SKM-1 treated with dmso at 0.1 percent for 144 hours (cell line): ENCODE measurements at regions not wholly inside any gene's neighbourhood (a gene's known extent, or its start where the extent isn't known, plus 50 kb on each side); places are given as distances from the start of the nearest gene placed in this dataset.
"Not testable (repeated sequence)": the region's sequence is repeated elsewhere in the genome, so short reads cannot be mapped to it uniquely, and the experiment has no call there.

Experiments used
- DNase-seq: peaks from one replicate; lab custom pipeline; 2025; ENCODE audit not compliant: unreplicated experiment; lab: John Stamatoyannopoulos, UW

DNA sequence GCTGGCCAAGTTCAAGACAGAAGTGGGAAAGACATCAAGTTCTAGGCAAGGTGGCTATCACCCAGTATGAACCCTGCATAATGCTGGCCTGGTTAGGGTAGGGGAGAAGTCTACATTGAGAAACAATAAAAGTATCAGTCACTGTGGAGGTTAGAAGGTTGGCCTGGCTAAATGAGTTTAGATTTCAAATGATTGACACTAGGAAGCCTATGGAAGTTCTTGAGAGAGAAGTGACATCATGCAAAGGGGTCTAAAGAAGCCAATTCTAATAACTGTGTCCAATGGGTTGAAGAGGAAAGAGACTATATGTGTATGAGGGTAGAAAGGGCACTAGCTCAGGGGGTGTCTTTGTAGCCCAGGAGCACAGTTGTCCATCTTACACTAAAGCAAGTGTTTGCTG, 98.5 kb upstream of the MBIP start:
- DNase-seq: no peak

- not testable (repeated sequence) for DNase-seq
These were observed 91.5 kb upstream of the MBIP start for GRCh38 chr14:36411951-36412350.

DNA sequence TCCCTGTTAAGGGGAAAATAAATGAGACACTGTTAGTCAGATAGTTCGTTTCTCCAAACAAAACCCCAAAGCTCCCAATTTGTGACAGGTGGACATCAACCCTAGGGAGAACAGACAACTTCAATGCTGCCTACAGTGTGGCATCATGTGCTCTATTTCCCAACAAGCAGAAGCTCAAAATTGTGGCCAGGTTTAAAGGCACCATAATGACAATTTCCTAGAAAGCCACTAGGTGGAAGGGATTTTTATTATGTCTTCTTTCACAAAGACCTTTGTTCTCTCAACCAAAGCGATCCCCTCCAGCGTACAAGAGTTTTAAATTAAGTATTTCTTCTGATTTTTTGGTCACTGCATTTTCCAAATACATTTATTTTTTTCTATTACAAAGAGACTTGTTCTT, 88.0 kb upstream of the MBIP start:
- DNase-seq: no peak

DNA sequence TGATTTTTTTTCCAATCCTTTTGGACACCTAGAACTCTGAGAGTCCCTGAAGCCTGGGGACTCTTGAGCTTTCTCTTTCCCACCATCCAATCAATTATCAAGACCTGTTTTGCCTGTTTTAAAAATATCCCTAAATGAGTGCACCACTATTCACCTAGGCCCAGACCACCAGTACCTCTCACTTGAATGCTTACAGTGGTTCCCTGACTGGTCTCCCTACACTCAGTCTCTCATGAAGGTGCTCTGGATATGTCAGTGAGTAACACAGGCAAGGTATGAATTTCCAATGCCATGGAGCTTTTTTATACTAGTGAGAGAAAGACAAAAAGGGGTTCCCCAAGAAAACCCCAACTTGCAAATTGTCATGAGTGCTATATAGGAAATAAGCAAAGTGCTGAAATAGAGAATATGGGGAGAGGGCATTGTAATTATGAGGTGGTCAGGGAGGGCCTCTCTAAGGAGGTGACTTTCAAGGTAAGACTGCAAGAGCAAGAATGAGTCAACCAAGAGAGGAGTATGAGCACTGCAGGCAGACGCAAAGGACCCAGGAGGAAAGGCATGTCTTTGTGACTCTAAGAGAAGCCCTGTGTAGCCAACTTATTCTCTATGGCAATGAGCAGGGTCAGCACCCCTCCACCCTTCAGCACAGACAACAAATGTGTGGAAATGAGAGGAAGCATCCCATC, 85.3 kb upstream of the MBIP start:
- DNase-seq: no peak

GRCh38 chr14:36402867-36403266, 82.4 kb upstream of the MBIP start:
- DNase-seq: no peak

GRCh38 chr14:36398463-36399291, 78.2 kb upstream of the MBIP start:
- DNase-seq: no peak

- DNase-seq: no peak
These were observed 76.9 kb upstream of the MBIP start for GRCh38 chr14:36397357-36397756.

GRCh38 chr14:36396798-36397197, 76.4 kb upstream of the MBIP start:
- no peak for DNase-seq

DNA sequence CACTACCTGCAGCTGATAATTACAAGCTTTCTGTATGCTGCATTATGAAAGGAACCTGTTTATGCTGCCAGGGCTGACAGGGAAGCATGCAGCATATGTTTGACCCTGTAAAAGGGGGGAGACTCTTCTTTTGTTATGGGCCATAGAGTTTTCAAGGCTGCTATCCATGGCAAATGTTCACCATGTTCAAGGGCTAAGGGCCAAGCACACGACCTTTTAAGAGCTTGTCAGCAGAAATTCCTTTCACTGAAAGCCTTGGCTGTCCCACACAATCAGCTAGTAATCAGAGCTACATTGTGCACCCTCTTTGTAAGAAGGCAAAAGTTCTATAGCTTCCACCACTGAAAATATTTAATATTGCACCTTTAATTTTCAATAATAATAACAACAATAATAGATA, 74.2 kb upstream of the MBIP start:
- DNase-seq: no peak

- DNase-seq: no peak
These were observed 70.3 kb upstream of the MBIP start for GRCh38 chr14:36390718-36391117.

- no peak for DNase-seq
These were observed 63.5 kb upstream of the MBIP start for GRCh38 chr14:36383767-36384431.

GRCh38 chr14:36373982-36374673, 53.7 kb upstream of the MBIP start:
- peak; percentile 45 for DNase-seq
